GM23338 (cell line): ENCODE measurements at regions not wholly inside any gene's neighbourhood (a gene's known extent, or its start where the extent isn't known, plus 50 kb on each side); places are given as distances from the start of the nearest gene placed in this dataset.
"Not testable (repeated sequence)": the region's sequence is repeated elsewhere in the genome, so short reads cannot be mapped to it uniquely, and the experiment has no call there.

Source experiments
- ATAC-seq: fragments of 200-7000 bp; cut with Tn5 transposase; 3 replicates; pipeline ENCODE4 v1.9.1; 2020
- DNase-seq: peaks from one replicate; pipeline ENCODE4 v3.0.0-alpha.2; 2015; ENCODE audit warnings: low spot score
- H2AFZ ChIP-seq: fragments of 200-600 bp; sonication (generic); 2 replicates; pipeline ENCODE4 v1.8.0; 2016; ENCODE audit warnings: antibody characterized with exemption, mild to moderate bottlenecking, moderate library complexity
- H3F3A ChIP-seq: fragments of 200-600 bp; sonication (generic); replicated peaks from 2 replicates; pipeline ENCODE4 v1.8.0; 2017; ENCODE audit warnings: antibody characterized with exemption, mixed run types, low read depth
- H3K27ac ChIP-seq: fragments of 200-600 bp; sonication (generic); 2 replicates; pipeline ENCODE4 v1.6.1; 2016; ENCODE audit warnings: low read depth
- H3K27me3 ChIP-seq: fragments of 200-600 bp; sonication (generic); 2 replicates; pipeline ENCODE4 v1.8.0; 2016; ENCODE audit warnings: mild to moderate bottlenecking, mixed run types, moderate library complexity; ENCODE audit not compliant: insufficient read depth
- H3K36me3 ChIP-seq: fragments of 200-600 bp; sonication (generic); 2 replicates; pipeline ENCODE4 v1.8.0; 2016; ENCODE audit warnings: mild to moderate bottlenecking; ENCODE audit not compliant: insufficient read depth
- H3K4me1 ChIP-seq: fragments of 200-600 bp; sonication (generic); 2 replicates; pipeline ENCODE4 v1.8.0; 2016; ENCODE audit warnings: mild to moderate bottlenecking, moderate library complexity; ENCODE audit not compliant: insufficient read depth
- H3K4me2 ChIP-seq: fragments of 200-600 bp; sonication (generic); 2 replicates; pipeline ENCODE4 v1.7.1; 2017; ENCODE audit warnings: mixed run types
- H3K4me3 ChIP-seq: fragments of 200-600 bp; sonication (generic); 2 replicates; pipeline ENCODE4 v1.6.1; 2016; ENCODE audit warnings: mixed run types
- H3K79me2 ChIP-seq: fragments of 200-600 bp; sonication (generic); replicated peaks from 2 replicates; pipeline ENCODE4 v1.8.0; 2017; ENCODE audit warnings: mild to moderate bottlenecking; ENCODE audit not compliant: insufficient read depth
- H3K9me2 ChIP-seq: fragments of 200-600 bp; sonication (generic); 2 replicates; pipeline ENCODE4 v1.8.0; 2017; ENCODE audit not compliant: insufficient read depth
- H4K20me1 ChIP-seq: fragments of 200-600 bp; sonication (generic); replicated peaks from 2 replicates; pipeline ENCODE4 v1.8.0; 2017; ENCODE audit warnings: mild to moderate bottlenecking; ENCODE audit not compliant: insufficient read depth
- H3K27ac Mint-ChIP-seq: 2 replicates; pipeline ENCODE4 v1.8.0; 2020; ENCODE audit warnings: inconsistent platforms, mild to moderate bottlenecking, moderate library complexity, mixed read lengths
- H3K27me3 Mint-ChIP-seq: 3 replicates; pipeline ENCODE4 v1.8.0; 2022; ENCODE audit warnings: low read depth, mild to moderate bottlenecking, moderate library complexity, mixed read lengths, inconsistent platforms; ENCODE audit not compliant: insufficient read depth, poor library complexity
- H3K36me3 Mint-ChIP-seq: 3 replicates; pipeline ENCODE4 v1.8.0; 2021; ENCODE audit warnings: low read depth, mild to moderate bottlenecking, inconsistent platforms, moderate library complexity, mixed read lengths
- H3K4me1 Mint-ChIP-seq: 3 replicates; pipeline ENCODE4 v1.8.0; 2020; ENCODE audit warnings: mild to moderate bottlenecking, inconsistent platforms, mixed read lengths
- H3K4me3 Mint-ChIP-seq: 3 replicates; pipeline ENCODE4 v1.8.0; 2021; ENCODE audit warnings: moderate library complexity, mild to moderate bottlenecking, inconsistent platforms, mixed read lengths
- H3K9me3 Mint-ChIP-seq: 3 replicates; pipeline ENCODE4 v1.8.0; 2020; ENCODE audit warnings: moderate library complexity, mild to moderate bottlenecking, inconsistent platforms, mixed read lengths
- CREB1 ChIP-seq: fragments of 250-450 bp; sonication (Bioruptor Pico); IDR thresholded peaks from 2 replicates; pipeline ENCODE4 v1.5.0; 2020; ENCODE audit warnings: low read depth, mild to moderate bottlenecking, moderate library complexity
- CTCF ChIP-seq, 2 experiments: fragments of 200-600 bp in 1 of 2; sonication (generic) in 1 of 2; conservative IDR thresholded peaks; 2 replicates each; pipeline versions ENCODE4 v1.5.1 to v1.6.1; 2016 to 2017; ENCODE audit warnings: antibody characterized with exemption in 2 of 2, low read depth in 2 of 2, mild to moderate bottlenecking in 2 of 2, moderate library complexity in 1 of 2
- EZH2 ChIP-seq: fragments of 200-600 bp; sonication (generic); IDR thresholded peaks from one replicate; pipeline ENCODE4 v1.8.0; 2017; ENCODE audit warnings: antibody characterized with exemption, mild to moderate bottlenecking, low read depth; ENCODE audit not compliant: unreplicated experiment
- JUNB ChIP-seq: IDR thresholded peaks from one replicate; pipeline ENCODE4 v1.6.1; 2016; ENCODE audit warnings: antibody characterized with exemption; ENCODE audit not compliant: unreplicated experiment
- NANOG ChIP-seq: IDR thresholded peaks from 2 replicates; pipeline ENCODE4 v1.6.1; 2016; ENCODE audit warnings: antibody characterized with exemption, borderline replicate concordance
- REST ChIP-seq: IDR thresholded peaks from one replicate; pipeline ENCODE4 v1.6.1; 2018; ENCODE audit warnings: antibody characterized with exemption; ENCODE audit not compliant: unreplicated experiment
- ZNF331 ChIP-seq: fragments of 250-450 bp; sonication (Bioruptor Pico); IDR thresholded peaks from 2 replicates; pipeline ENCODE4 v1.5.0; 2020; ENCODE audit warnings: low read depth, mild to moderate bottlenecking, moderate library complexity
- ZNF462 ChIP-seq: fragments of 250-450 bp; sonication (Bioruptor Pico); IDR thresholded peaks from 2 replicates; pipeline ENCODE4 v1.5.0; 2020; ENCODE audit warnings: mild to moderate bottlenecking, moderate library complexity

- not testable (repeated sequence) for H3F3A ChIP-seq, H3K9me3 Mint-ChIP-seq, ATAC-seq, H2AFZ ChIP-seq, H3K4me3 Mint-ChIP-seq, H3K27me3 ChIP-seq, H4K20me1 ChIP-seq, H3K9me2 ChIP-seq, H3K4me3 ChIP-seq, H3K27me3 Mint-ChIP-seq, H3K36me3 ChIP-seq, H3K79me2 ChIP-seq
- H3K27ac ChIP-seq, result peak overlapping the region; percentile 99
- peak; percentile 69; the same call in 1 of the 2 replicates for TF ChIP-seq NANOG
- TF ChIP-seq CREB1 (CRISPR knock-in tag), result peak; percentile 57
- Mint-ChIP-seq H3K27ac (peak overlapping the region; percentile 96), H3K36me3 (peaks cover 23% of the 10 kb centered on the region), H3K4me1 (peaks cover 48% of the 10 kb centered on the region)
- peaks cover 25% of the 10 kb centered on the region for H3K4me1 ChIP-seq
- H3K4me2 ChIP-seq, result peak overlapping the region; percentile 16
- peak; percentile 37 for DNase-seq
Measured at GRCh38 chr1:239106689-239107088, 279.7 kb upstream of the CHRM3 start.

GRCh38 chr1:239098400-239099037, 287.8 kb upstream of the CHRM3 start:
- no peak for ATAC-seq
- no peak for TF ChIP-seq EZH2
- TF ChIP-seq JUNB, result no peak
- TF ChIP-seq REST, result no peak
- no peak for TF ChIP-seq CTCF (conservative IDR thresholded peaks at IDR 0.05; ENCODE audit: low read depth in 2 of 2)
- TF ChIP-seq ZNF331 (CRISPR knock-in tag), result no peak
- no peak for TF ChIP-seq NANOG
- no peak for TF ChIP-seq ZNF462 (CRISPR knock-in tag)
- TF ChIP-seq CREB1 (CRISPR knock-in tag), result no peak

More at GRCh38 chr1:239098400-239099037, 287.8 kb upstream of the CHRM3 start:
- H4K20me1 ChIP-seq, result no peaks in the 10 kb centered on the region
- Mint-ChIP-seq H3K27me3 (no peaks in the 10 kb centered on the region), H3K9me3 (peaks cover 3% of the 10 kb centered on the region; the same call in 2 of the 3 replicates), H3K27ac (no peak overlapping the region), H3K4me1 (peaks cover 17% of the 10 kb centered on the region), H3K36me3 (peaks cover 20% of the 10 kb centered on the region), H3K4me3 (no peak overlapping the region)
- no peak overlapping the region for H2AFZ ChIP-seq
- no peaks in the 10 kb centered on the region for H3K36me3 ChIP-seq
- no peak for DNase-seq
- no peaks in the 10 kb centered on the region for H3K27me3 ChIP-seq
- 0 out of 2 replicates have a peak, but pooled peaks cover 8% of the 10 kb centered on the region for H3K9me2 ChIP-seq
- no peak overlapping the region for H3K4me2 ChIP-seq
- peaks cover 3% of the 10 kb centered on the region; the same call in 1 of the 2 replicates for H3K4me1 ChIP-seq
- no peak overlapping the region for H3K27ac ChIP-seq
- no peaks in the 10 kb centered on the region for H3F3A ChIP-seq
- H3K79me2 ChIP-seq, result no peaks in the 10 kb centered on the region
- no peak overlapping the region for H3K4me3 ChIP-seq
